ENCODE measurements at regions not wholly inside any gene's neighbourhood (a gene's known extent, or its start where the extent isn't known, plus 50 kb on each side); places are given as distances from the start of the nearest gene placed in this dataset.
"Not testable (repeated sequence)": the region's sequence is repeated elsewhere in the genome, so short reads cannot be mapped to it uniquely, and the experiment has no call there.

DNA sequence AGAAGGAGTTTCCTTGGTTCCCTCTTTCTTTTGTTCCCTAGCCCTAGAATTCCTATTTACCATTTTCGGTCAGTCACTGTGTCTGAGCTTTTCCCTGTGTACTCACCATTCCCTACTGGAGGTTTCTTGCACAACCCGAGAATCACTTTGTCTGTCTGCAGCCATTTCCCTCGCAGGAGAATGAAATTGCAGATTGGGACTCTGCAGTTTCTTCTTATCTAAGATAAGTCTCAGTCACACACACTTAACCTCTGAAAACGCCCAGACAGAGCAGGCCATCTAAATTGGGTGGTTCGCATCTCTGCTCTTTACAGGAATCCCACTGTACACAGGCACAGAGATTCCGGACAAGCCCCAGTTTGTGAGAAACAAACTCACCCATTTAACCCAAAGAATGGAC lies 58.6 kb upstream of the CNTNAP2 start:
- no peak for DNase-seq
- no peak overlapping the region for H3K27ac ChIP-seq
- WGBS, 3 donors, result 80 to 85% (median 82%) methylated on average over 6 of the region's 6 CpGs

DNA sequence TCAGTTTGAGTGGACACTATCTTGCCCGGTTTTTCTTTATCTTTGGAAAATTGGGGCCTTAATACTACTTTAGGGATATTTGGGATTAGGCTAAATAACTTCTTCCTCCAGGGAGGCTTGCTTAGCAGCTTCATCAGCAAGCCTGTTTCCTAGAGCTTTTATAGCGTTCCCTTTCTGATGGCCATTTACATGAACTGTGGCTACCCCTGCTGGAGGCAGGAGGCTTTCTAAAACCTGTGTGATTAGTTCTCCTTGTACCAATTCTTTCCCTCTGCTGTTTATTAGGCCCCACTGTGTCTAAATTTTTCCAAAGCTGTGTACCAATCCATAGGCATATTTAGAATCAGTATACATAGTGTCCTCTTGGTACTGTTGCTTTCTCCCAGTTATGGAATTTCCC lies 61.7 kb upstream of the CNTNAP2 start:
- Histone ChIP-seq H3K9me3 (no peaks in the 10 kb centered on the region), H3K4me1 (ENCODE audit: insufficient read depth) (no peaks in the 10 kb centered on the region), H3K27ac (no peak overlapping the region), H3K27me3 (no peaks in the 10 kb centered on the region), H3K4me3 (no peak overlapping the region), H3K36me3 (no peaks in the 10 kb centered on the region)
- TF ChIP-seq EP300 (IDR thresholded peaks at IDR 0.05) (no peak), POLR2A (IDR thresholded peaks at IDR 0.05) (no peak)
- TF ChIP-seq, protein P1, sequence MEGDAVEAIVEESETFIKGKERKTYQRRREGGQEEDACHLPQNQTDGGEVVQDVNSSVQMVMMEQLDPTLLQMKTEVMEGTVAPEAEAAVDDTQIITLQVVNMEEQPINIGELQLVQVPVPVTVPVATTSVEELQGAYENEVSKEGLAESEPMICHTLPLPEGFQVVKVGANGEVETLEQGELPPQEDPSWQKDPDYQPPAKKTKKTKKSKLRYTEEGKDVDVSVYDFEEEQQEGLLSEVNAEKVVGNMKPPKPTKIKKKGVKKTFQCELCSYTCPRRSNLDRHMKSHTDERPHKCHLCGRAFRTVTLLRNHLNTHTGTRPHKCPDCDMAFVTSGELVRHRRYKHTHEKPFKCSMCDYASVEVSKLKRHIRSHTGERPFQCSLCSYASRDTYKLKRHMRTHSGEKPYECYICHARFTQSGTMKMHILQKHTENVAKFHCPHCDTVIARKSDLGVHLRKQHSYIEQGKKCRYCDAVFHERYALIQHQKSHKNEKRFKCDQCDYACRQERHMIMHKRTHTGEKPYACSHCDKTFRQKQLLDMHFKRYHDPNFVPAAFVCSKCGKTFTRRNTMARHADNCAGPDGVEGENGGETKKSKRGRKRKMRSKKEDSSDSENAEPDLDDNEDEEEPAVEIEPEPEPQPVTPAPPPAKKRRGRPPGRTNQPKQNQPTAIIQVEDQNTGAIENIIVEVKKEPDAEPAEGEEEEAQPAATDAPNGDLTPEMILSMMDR (IDR thresholded peaks at IDR 0.05), result no peak
- intact Hi-C loops (cut with DNase I), result no loop called here
- no peak for DNase-seq
- 70 to 84% (median 79%) methylated on average over 2 of the region's 2 CpGs for WGBS, 3 donors

More for the DNA sequence above, 58.6 kb upstream of the CNTNAP2 start:
- no peaks in the 10 kb centered on the region for H3K9me3 ChIP-seq
- TF ChIP-seq, protein P1 (IDR thresholded peaks at IDR 0.05), result no peak
- TF ChIP-seq EP300 (IDR thresholded peaks at IDR 0.05), result no peak
- TF ChIP-seq POLR2A (IDR thresholded peaks at IDR 0.05), result no peak
- H3K27me3 ChIP-seq, result no peaks in the 10 kb centered on the region
- no peak overlapping the region for H3K4me3 ChIP-seq
- H3K36me3 ChIP-seq, result no peaks in the 10 kb centered on the region
- intact Hi-C loops (cut with DNase I), result no loop called here
- no peaks in the 10 kb centered on the region for H3K4me1 ChIP-seq (ENCODE audit: insufficient read depth)

DNA sequence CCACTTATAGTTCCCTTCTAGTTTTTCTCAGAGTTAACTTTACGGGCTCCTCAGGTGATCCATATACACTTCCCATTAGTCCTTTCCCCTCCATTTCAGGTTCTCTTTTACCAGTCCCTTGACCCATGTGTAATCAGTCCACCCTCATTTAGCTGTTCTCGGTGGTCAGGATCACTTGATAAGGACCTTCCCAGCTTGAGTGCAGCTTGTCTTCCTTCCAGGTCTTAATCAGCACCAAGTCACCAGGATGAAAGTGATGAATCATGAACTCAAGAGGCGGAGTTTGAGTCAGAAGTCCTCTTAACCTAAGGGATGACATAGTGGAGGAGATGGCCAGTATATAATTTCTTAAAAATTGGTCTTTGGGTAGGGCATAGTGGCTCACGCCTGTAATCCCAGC lies 63.1 kb upstream of the CNTNAP2 start:
- no peaks in the 10 kb centered on the region for H3K27me3 ChIP-seq
- intact Hi-C loops (cut with DNase I), result no loop called here
- WGBS, 3 donors, result 88 to 93% (median 88%) methylated on average over 4 of the region's 4 CpGs

DNA sequence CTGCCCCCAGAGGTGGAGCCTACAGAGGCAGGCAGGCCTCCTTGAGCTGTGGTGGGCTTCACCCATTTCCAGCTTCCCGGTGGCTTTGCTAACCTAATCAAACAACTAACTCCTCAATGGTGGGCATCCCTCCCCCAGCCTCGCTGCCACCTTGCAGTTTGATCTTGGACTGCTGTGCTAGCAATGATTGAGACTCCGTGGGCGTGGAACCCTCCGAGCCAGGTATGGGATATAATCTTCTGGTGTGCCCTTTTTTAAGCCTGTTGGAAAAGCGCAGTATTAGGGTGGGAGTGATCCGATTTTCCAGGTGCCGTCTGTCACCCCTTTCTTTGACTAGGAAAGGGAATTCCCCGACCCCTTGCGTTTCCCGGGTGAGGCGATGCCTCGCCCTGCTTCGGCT lies 73.3 kb upstream of the CNTNAP2 start:
- H3K27me3 ChIP-seq; H3K36me3 ChIP-seq; H3K9me3 ChIP-seq; H3K27ac ChIP-seq; H3K4me3 ChIP-seq; intact Hi-C loops (cut with DNase I); H3K4me1 ChIP-seq (ENCODE audit: insufficient read depth); DNase-seq: not testable (repeated sequence)
- 89 to 96% (median 91%) methylated on average over 14 of the region's 14 CpGs for WGBS, 3 donors

More for the DNA sequence above, 63.1 kb upstream of the CNTNAP2 start:
- Histone ChIP-seq H3K27ac (no peak overlapping the region), H3K9me3 (no peaks in the 10 kb centered on the region), H3K4me1 (ENCODE audit: insufficient read depth) (no peaks in the 10 kb centered on the region), H3K36me3 (no peaks in the 10 kb centered on the region), H3K4me3 (no peak overlapping the region)
- no peak for DNase-seq
- no peak for TF ChIP-seq POLR2A (IDR thresholded peaks at IDR 0.05)
- no peak for TF ChIP-seq EP300 (IDR thresholded peaks at IDR 0.05)
- TF ChIP-seq, protein P1 (IDR thresholded peaks at IDR 0.05), result no peak

DNA sequence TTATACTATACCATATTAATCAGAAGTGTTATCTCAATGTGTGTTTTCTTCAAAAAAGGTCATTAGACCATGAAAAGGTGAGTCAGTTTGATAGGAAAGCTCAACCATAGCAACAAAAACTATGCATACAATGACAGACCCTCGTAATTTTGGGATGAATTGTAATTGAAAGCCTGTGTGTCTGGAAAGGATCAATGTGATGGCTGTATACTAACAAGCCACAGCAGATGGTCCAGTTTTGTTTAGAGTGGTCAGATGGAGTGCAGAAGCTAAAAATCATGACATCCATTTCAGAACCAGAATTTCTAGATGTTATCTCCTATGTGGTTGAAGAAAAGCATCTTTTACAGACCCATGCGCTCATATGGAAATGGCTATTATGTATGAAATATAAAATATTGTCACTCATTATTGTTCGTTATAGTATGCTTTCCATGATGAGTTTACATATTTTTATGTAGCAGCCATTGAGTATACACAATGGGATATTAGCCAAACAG lies 88.3 kb upstream of the CNTNAP2 start:
- H3K36me3 ChIP-seq, result no peaks in the 10 kb centered on the region
- H3K4me1 ChIP-seq (ENCODE audit: insufficient read depth), result no peaks in the 10 kb centered on the region
- no peaks in the 10 kb centered on the region for H3K9me3 ChIP-seq
- TF ChIP-seq POLR2A (IDR thresholded peaks at IDR 0.05) (no peak), EP300 (IDR thresholded peaks at IDR 0.05) (no peak)
- TF ChIP-seq, protein P1 (IDR thresholded peaks at IDR 0.05), result no peak
- DNase-seq, result no peak
- H3K4me3 ChIP-seq, result no peak overlapping the region
- no peak overlapping the region for H3K27ac ChIP-seq
- H3K27me3 ChIP-seq, result no peaks in the 10 kb centered on the region
- 60 to 72% (median 63%) methylated on average over 3 of the region's 3 CpGs for WGBS, 3 donors
- intact Hi-C loops (cut with DNase I), result no loop called here
